ENCODE measurements at regions not wholly inside any gene's neighbourhood (a gene's known extent, or its start where the extent isn't known, plus 50 kb on each side); places are given as distances from the start of the nearest gene placed in this dataset.

GRCh38 chr7:124318721-124319450 lies 286.0 kb upstream of the TMEM229A start:
- ATAC-seq (no peak), DNase-seq (peak in 1 of 4 donors; percentile 24)
- intact Hi-C loops (cut with DNase I): no loop called here
- TF ChIP-seq CTCF (IDR thresholded peaks at IDR 0.05): no peak
- H3K4me3 ChIP-seq: no peak overlapping the region
- no peaks in the 10 kb centered on the region for H3K27me3 ChIP-seq
- H3K4me1 ChIP-seq: no peaks in the 10 kb centered on the region
- no peaks in the 10 kb centered on the region for H3K9me3 ChIP-seq
- no peaks in the 10 kb centered on the region for H3K36me3 ChIP-seq
- H3K27ac ChIP-seq: no peak overlapping the region

GRCh38 chr7:124310934-124311390 lies 278.1 kb upstream of the TMEM229A start:
- DNase-seq (no peak), ATAC-seq (no peak)
- Histone ChIP-seq H3K27ac (no peak overlapping the region), H3K4me1 (no peaks in the 10 kb centered on the region), H3K9me3 (no peaks in the 10 kb centered on the region), H3K36me3 (no peaks in the 10 kb centered on the region), H3K27me3 (no peaks in the 10 kb centered on the region), H3K4me3 (no peak overlapping the region)
- intact Hi-C loops (cut with DNase I): no loop called here
- no peak for TF ChIP-seq CTCF (IDR thresholded peaks at IDR 0.05)

- H3K36me3 ChIP-seq: no peaks in the 10 kb centered on the region
- no peaks in the 10 kb centered on the region for H3K27me3 ChIP-seq
- no peak for TF ChIP-seq CTCF (IDR thresholded peaks at IDR 0.05)
- no peaks in the 10 kb centered on the region for H3K9me3 ChIP-seq
- intact Hi-C loops (cut with DNase I): no loop called here
- H3K4me1 ChIP-seq: no peaks in the 10 kb centered on the region
- ATAC-seq (no peak), DNase-seq (no peak)
- H3K4me3 ChIP-seq: no peak overlapping the region
- no peak overlapping the region for H3K27ac ChIP-seq
These were observed 275.5 kb upstream of the TMEM229A start for GRCh38 chr7:124308384-124308783.

GRCh38 chr7:124295289-124295688 lies 262.4 kb upstream of the TMEM229A start:
- intact Hi-C loops (cut with DNase I): no loop called here
- ATAC-seq: no peak
- Histone ChIP-seq H3K27me3 (no peaks in the 10 kb centered on the region), H3K36me3 (no peaks in the 10 kb centered on the region), H3K27ac (no peak overlapping the region), H3K9me3 (peaks cover 0 to 47% of the 10 kb centered on the region in 2 donors), H3K4me3 (no peak overlapping the region), H3K4me1 (no peaks in the 10 kb centered on the region)
- no peak for DNase-seq
- TF ChIP-seq CTCF (IDR thresholded peaks at IDR 0.05): no peak

GRCh38 chr7:124284937-124285336 lies 252.1 kb upstream of the TMEM229A start:
- H3K4me3 ChIP-seq: no peak overlapping the region
- H3K36me3 ChIP-seq: no peaks in the 10 kb centered on the region
- ATAC-seq (no peak), DNase-seq (no peak)
- TF ChIP-seq CTCF (IDR thresholded peaks at IDR 0.05): no peak
- no peaks in the 10 kb centered on the region for H3K27me3 ChIP-seq
- no peak overlapping the region for H3K27ac ChIP-seq
- no peaks in the 10 kb centered on the region for H3K4me1 ChIP-seq
- no peaks in the 10 kb centered on the region for H3K9me3 ChIP-seq
- intact Hi-C loops (cut with DNase I): no loop called here
